WI38 (cell line): ENCODE measurements at regions not wholly inside any gene's neighbourhood (a gene's known extent, or its start where the extent isn't known, plus 50 kb on each side); places are given as distances from the start of the nearest gene placed in this dataset.

Experiments used
- H3K4me3 ChIP-seq: 2 replicates; pipeline ENCODE4 v1.5.1; 2011; ENCODE audit warnings: low read depth, mild to moderate bottlenecking, control low read depth, low read length
- CTCF ChIP-seq: IDR thresholded peaks from 2 replicates; pipeline ENCODE4 v1.5.1; 2012; ENCODE audit warnings: low read depth, mild to moderate bottlenecking, control low read depth, low read length

GRCh38 chr5:8750100-8750499 lies 795.8 kb downstream of the SEMA5A start:
- TF ChIP-seq CTCF: no peak
- no peak overlapping the region for H3K4me3 ChIP-seq

GRCh38 chr5:8751971-8752370 lies 793.9 kb downstream of the SEMA5A start:
- no peak overlapping the region for H3K4me3 ChIP-seq
- no peak for TF ChIP-seq CTCF

GRCh38 chr5:8752595-8752994 lies 793.3 kb downstream of the SEMA5A start:
- H3K4me3 ChIP-seq: no peak overlapping the region
- TF ChIP-seq CTCF: no peak

GRCh38 chr5:8756498-8757084 lies 789.3 kb downstream of the SEMA5A start:
- no peak overlapping the region for H3K4me3 ChIP-seq
- peak; percentile 46; the same call in 1 of the 2 replicates for TF ChIP-seq CTCF

- no peak for TF ChIP-seq CTCF
- no peak overlapping the region for H3K4me3 ChIP-seq
These were observed 780.0 kb downstream of the SEMA5A start for GRCh38 chr5:8765886-8766285.

GRCh38 chr5:8766448-8766847 lies 779.4 kb downstream of the SEMA5A start:
- no peak overlapping the region for H3K4me3 ChIP-seq
- no peak for TF ChIP-seq CTCF

GRCh38 chr5:8767111-8767510 lies 778.8 kb downstream of the SEMA5A start:
- H3K4me3 ChIP-seq: no peak overlapping the region
- no peak for TF ChIP-seq CTCF
